ENCODE measurements at regions not wholly inside any gene's neighbourhood (a gene's known extent, or its start where the extent isn't known, plus 50 kb on each side); places are given as distances from the start of the nearest gene placed in this dataset.

- no peak for TF ChIP-seq POLR2A (IDR thresholded peaks at IDR 0.05; ENCODE audit: low read depth, low read length)
- no peak for TF ChIP-seq POLR2AphosphoS5 (IDR thresholded peaks at IDR 0.05; ENCODE audit: low read depth, low read length)
- TF ChIP-seq TAF1 (IDR thresholded peaks at IDR 0.05; ENCODE audit: borderline replicate concordance, low read depth, low read length), result no peak
Observed at GRCh38 chr16:5891296-5891695, 793.7 kb upstream of the EEF2KMT start.

Measured in GM12892 (cell line).